ENCODE measurements at regions not wholly inside any gene's neighbourhood (a gene's known extent, or its start where the extent isn't known, plus 50 kb on each side); places are given as distances from the start of the nearest gene placed in this dataset.
"Not testable (repeated sequence)": the region's sequence is repeated elsewhere in the genome, so short reads cannot be mapped to it uniquely, and the experiment has no call there.

DNA sequence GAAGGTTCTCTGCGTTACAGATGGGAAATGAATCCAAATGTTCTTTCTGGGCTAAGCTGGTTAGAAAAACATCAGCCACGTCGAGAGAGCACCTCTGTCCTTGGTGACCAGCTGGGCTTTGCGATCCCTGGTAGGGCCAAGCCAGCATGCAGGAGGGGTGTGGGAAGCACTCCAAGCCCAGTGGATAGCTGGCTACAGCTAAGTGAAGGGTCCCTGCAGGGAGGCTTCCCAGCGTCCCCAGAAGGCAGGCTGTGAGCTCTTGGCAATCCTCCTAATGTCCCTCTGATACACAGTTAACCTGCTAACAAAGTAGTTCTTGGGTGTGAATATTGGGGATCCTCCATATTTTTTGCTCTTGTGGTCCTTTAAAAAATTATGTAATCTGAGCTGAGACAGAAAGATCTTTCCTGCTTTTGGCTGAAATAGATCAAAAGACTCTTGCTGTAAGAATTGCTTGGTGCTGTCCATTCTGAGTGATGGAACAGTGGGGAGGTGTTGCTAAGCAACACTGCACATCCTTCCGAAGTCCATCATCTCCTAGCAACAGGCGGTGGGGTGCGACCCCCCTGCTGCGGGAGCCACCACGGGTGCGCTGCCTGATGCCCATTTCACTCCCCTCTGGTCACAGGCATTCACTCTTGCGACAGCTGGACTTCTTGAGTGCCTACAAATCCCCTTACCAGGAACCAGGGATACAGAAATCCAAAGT, 88.5 kb upstream of the UXS1 start:
- Mint-ChIP-seq H3K9me3 (no peaks in the 10 kb centered on the region), H3K4me1 (ENCODE audit: unreplicated experiment) (peaks cover 52% of the 10 kb centered on the region), H3K27ac (peak overlapping the region; percentile 13), H3K36me3 (no peaks in the 10 kb centered on the region), H3K4me3 (peak overlapping the region; percentile 14), H3K27me3 (no peaks in the 10 kb centered on the region)
- peak; percentile 51 for DNase-seq (ENCODE audit: extremely low spot score, unreplicated experiment)
- TF ChIP-seq, protein P1, sequence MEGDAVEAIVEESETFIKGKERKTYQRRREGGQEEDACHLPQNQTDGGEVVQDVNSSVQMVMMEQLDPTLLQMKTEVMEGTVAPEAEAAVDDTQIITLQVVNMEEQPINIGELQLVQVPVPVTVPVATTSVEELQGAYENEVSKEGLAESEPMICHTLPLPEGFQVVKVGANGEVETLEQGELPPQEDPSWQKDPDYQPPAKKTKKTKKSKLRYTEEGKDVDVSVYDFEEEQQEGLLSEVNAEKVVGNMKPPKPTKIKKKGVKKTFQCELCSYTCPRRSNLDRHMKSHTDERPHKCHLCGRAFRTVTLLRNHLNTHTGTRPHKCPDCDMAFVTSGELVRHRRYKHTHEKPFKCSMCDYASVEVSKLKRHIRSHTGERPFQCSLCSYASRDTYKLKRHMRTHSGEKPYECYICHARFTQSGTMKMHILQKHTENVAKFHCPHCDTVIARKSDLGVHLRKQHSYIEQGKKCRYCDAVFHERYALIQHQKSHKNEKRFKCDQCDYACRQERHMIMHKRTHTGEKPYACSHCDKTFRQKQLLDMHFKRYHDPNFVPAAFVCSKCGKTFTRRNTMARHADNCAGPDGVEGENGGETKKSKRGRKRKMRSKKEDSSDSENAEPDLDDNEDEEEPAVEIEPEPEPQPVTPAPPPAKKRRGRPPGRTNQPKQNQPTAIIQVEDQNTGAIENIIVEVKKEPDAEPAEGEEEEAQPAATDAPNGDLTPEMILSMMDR (conservative IDR thresholded peaks at IDR 0.05): no peak

DNA sequence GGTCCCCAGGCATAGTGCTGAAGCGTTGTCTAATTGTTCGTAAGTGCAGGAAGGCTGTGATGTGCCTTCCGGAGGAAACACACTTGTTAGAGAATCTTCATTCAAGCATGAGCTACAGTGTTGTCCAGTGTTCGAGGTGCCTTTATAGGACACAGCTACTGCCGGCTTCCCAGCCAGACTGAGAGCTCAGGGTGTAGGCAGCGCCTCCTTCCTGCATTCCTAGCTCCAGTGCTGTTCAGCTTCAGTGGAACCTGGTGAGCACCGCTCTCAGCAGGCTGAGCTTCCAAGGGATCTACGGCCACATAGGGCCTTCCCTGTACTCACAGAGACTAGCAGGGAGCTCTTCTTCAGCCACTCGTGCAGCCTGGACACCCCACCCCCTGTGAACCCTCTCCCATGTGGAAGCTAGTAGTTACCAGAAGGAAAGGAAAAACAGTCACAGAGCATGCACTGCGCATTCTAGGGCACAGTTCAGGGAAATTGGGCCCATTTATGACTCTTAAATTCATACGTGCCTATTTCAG, 87.9 kb upstream of the UXS1 start:
- not testable (repeated sequence) for H3K27me3 Mint-ChIP-seq; H3K4me3 Mint-ChIP-seq; H3K27ac Mint-ChIP-seq; DNase-seq (ENCODE audit: extremely low spot score, unreplicated experiment); H3K36me3 Mint-ChIP-seq; H3K9me3 Mint-ChIP-seq
- peaks cover 52% of the 10 kb centered on the region for H3K4me1 Mint-ChIP-seq (ENCODE audit: unreplicated experiment)

DNA sequence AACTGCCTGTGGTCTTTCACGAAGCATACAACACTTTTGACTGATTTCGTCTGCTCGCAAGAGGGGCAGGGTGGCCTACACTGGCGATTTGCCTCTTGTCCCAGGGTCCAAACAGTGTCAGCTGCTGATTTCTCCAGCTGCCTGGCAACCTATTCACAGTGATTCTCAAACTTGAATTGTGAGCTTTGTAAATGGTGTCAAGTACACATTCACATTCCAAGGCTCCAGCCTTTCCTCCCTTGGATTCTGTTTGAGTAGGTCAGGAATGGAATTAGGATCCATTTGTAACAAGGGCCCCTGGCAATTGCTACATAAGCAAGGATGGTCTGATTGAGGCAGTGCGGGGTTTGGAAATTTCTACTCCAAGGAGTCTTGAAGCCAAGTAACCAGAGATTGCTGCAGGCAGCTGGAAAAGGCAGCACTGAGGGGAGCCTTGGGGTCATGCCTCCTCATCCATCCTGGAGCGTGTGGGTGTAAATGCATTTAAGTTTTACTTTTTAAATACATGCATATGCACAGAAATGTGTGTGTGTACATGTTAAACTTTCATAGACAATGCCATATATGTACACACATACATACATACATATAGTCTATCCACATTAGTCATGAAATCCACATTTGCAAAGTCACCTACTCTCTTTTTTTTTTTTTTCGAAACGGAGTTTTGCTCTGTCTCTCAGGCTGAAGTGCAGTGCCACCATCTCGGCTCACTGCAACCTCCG, 86.8 kb upstream of the UXS1 start:
- Mint-ChIP-seq H3K36me3 (no peaks in the 10 kb centered on the region), H3K27me3 (no peaks in the 10 kb centered on the region), H3K4me3 (peak overlapping the region; percentile 52), H3K4me1 (ENCODE audit: unreplicated experiment) (peaks cover 52% of the 10 kb centered on the region), H3K9me3 (no peaks in the 10 kb centered on the region), H3K27ac (no peak overlapping the region)
- DNase-seq (ENCODE audit: extremely low spot score, unreplicated experiment): no peak
- TF ChIP-seq, protein P1 (conservative IDR thresholded peaks at IDR 0.05): no peak

DNA sequence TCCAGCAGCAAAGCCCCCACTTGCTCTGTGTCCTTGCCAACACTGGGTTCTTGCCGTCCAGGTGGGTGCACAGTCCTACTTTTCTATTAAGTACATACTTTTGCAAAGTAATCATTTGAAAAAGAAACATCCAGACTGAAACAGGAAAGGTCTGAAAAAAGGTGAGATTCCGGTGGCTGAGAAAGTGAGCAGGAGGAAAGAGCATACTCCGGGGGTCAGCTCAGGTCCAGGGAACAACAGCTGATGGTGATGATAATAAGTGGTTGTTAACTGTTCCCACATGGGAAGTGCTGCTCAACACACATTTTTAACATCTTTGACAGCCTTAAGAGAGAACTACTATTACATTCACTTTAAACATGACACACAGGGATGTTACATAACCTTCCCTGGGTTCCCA, 86.1 kb upstream of the UXS1 start:
- H3K27ac Mint-ChIP-seq: peak overlapping the region; percentile 66

DNA sequence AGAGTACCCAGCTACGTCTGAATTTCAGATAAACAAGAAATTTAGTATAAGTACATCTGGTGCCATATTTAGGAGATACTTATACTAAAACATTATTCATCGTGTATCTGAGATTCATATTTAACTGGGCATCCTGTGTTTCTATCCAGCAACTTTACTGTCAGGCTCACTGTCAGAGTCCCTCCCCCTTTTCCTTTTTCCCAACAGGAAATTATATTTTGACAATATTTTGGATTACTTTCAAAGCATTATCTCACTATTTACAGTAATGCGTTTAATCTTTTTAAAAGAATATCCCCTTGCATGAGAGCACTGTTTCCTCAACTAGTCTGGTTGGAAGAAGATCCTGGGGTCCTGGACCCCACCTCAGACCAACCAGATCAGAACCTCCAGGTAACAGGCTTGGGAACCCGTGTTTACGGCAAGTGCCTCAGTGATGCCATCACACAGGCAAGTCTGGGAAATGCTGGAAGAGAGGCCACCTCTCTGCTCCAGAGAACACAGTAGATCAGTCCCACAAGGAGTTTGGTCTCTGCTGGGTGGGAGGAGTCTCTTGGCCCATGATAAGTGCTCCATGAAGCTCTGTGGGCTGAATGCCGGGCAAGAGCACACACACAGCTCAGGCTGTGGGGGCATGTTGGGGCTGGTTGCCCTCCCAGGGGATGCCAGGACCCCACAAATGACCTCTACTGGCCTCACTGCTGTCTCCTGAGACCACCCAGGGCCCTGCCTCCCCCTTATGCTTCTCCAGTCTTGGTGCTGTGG, 84.2 kb upstream of the UXS1 start:
- H3K27ac Mint-ChIP-seq: no peak overlapping the region
- peaks cover 34% of the 10 kb centered on the region for H3K4me1 Mint-ChIP-seq (ENCODE audit: unreplicated experiment)
- H3K27me3 Mint-ChIP-seq: no peaks in the 10 kb centered on the region
- no peaks in the 10 kb centered on the region for H3K36me3 Mint-ChIP-seq
- DNase-seq (ENCODE audit: extremely low spot score, unreplicated experiment): no peak
- H3K9me3 Mint-ChIP-seq: no peaks in the 10 kb centered on the region
- H3K4me3 Mint-ChIP-seq: no peak overlapping the region
- TF ChIP-seq, protein P1 (conservative IDR thresholded peaks at IDR 0.05): no peak

More for the DNA sequence above, 86.1 kb upstream of the UXS1 start:
- Mint-ChIP-seq H3K9me3 (no peaks in the 10 kb centered on the region), H3K36me3 (no peaks in the 10 kb centered on the region), H3K4me3 (peak overlapping the region; percentile 41), H3K27me3 (no peaks in the 10 kb centered on the region), H3K4me1 (ENCODE audit: unreplicated experiment) (peaks cover 47% of the 10 kb centered on the region)
- TF ChIP-seq, protein P1 (conservative IDR thresholded peaks at IDR 0.05): no peak
- no peak for DNase-seq (ENCODE audit: extremely low spot score, unreplicated experiment)
